A673 (cell line): ENCODE measurements at regions not wholly inside any gene's neighbourhood (a gene's known extent, or its start where the extent isn't known, plus 50 kb on each side); places are given as distances from the start of the nearest gene placed in this dataset.
"Not testable (repeated sequence)": the region's sequence is repeated elsewhere in the genome, so short reads cannot be mapped to it uniquely, and the experiment has no call there.

Experiments used
- BruUV-seq: library from RNA; stranded (reverse); fragments of 400-500 nt; replicated peaks from 2 replicates; lab custom pipeline; 2021; lab: Mats Ljungman, UMichigan
- CTCF ChIA-PET: fragments of 300-600 bp; sonication (Branson Sonifier 250); formaldehyde crosslinking; loops from one replicate; lab custom pipeline; 2022; ENCODE audit warnings: antibody characterized with exemption; lab: Charles Lee
- POLR2A ChIA-PET: fragments of 300-600 bp; sonication (Branson Sonifier 250); formaldehyde crosslinking; loops from one replicate; lab custom pipeline; 2022; ENCODE audit warnings: antibody characterized with exemption; ENCODE audit not compliant: low non-redundant PET; lab: Charles Lee
- DNase-seq: peaks from one replicate; pipeline ENCODE4 v3.0.0-alpha.2; 2015; ENCODE audit warnings: low spot score
- H3K27ac ChIP-seq: fragments of 200-600 bp; sonication (generic); 2 replicates; pipeline ENCODE4 v1.5.1; 2016; ENCODE audit warnings: mixed run types, low read depth, mild to moderate bottlenecking, mixed read lengths, antibody characterized with exemption, low read length; ENCODE audit not compliant: poor library complexity, severe bottlenecking
- H3K27me3 ChIP-seq: fragments of 200-600 bp; sonication (generic); replicated peaks from 2 replicates; pipeline ENCODE4 v1.6.1; 2017; ENCODE audit warnings: mixed run types, low read depth, mild to moderate bottlenecking, mixed read lengths, antibody characterized with exemption, low read length; ENCODE audit not compliant: insufficient read depth, poor library complexity
- H3K36me3 ChIP-seq: fragments of 200-600 bp; sonication (generic); 2 replicates; pipeline ENCODE4 v1.6.1; 2016; ENCODE audit warnings: mixed run types, mild to moderate bottlenecking, mixed read lengths, antibody characterized with exemption, low read length; ENCODE audit not compliant: insufficient read depth, poor library complexity, severe bottlenecking
- H3K4me1 ChIP-seq: fragments of 200-600 bp; sonication (generic); 2 replicates; pipeline ENCODE4 v1.6.1; 2017; ENCODE audit warnings: mixed run types, mild to moderate bottlenecking, mixed read lengths, antibody characterized with exemption, low read length; ENCODE audit not compliant: insufficient read depth, poor library complexity, severe bottlenecking
- H3K4me3 ChIP-seq: fragments of 200-600 bp; sonication (generic); 2 replicates; pipeline ENCODE4 v1.5.1; 2016; ENCODE audit warnings: low read depth, mixed run types, mild to moderate bottlenecking, mixed read lengths, low read length; ENCODE audit not compliant: poor library complexity, severe bottlenecking
- H3K9me3 ChIP-seq: fragments of 200-600 bp; sonication (generic); 2 replicates; pipeline ENCODE4 v1.6.1; 2016; ENCODE audit warnings: mixed run types, low read depth, mild to moderate bottlenecking, mixed read lengths, antibody characterized with exemption, low read length; ENCODE audit not compliant: poor library complexity, severe bottlenecking
- EZH2 ChIP-seq: fragments of 200-600 bp; sonication (generic); IDR thresholded peaks from 2 replicates; pipeline ENCODE4 v1.6.1; 2017; ENCODE audit warnings: borderline replicate concordance, low read depth, mild to moderate bottlenecking, mixed read lengths, antibody characterized with exemption, low read length; ENCODE audit not compliant: poor library complexity, severe bottlenecking
- intact Hi-C: fragments of 100-400 bp; cut with micrococcal nuclease; formaldehyde crosslinking; loops from one replicate; pipeline ENCODE4 v1.10.0; 2022; ENCODE audit not compliant: unreplicated experiment
- TF ChIP-seq, protein P1 (sequence below): fragments of 300-800, 200-600 bp; sonication (generic); conservative IDR thresholded peaks from 2 replicates; pipeline ENCODE4 v1.5.1; 2017; ENCODE audit warnings: low read depth, mild to moderate bottlenecking, antibody characterized with exemption, low read length, moderate library complexity, mixed read lengths

- Histone ChIP-seq H3K27me3 (no peaks in the 10 kb centered on the region), H3K27ac (no peak overlapping the region), H3K9me3 (no peaks in the 10 kb centered on the region), H3K36me3 (no peaks in the 10 kb centered on the region), H3K4me1 (no peaks in the 10 kb centered on the region), H3K4me3 (no peak overlapping the region)
- CTCF ChIA-PET: no interaction called here
- intact Hi-C loops: no loop called here
- DNase-seq: no peak
- BruUV-seq: no TSS peak
- TF ChIP-seq, protein P1, sequence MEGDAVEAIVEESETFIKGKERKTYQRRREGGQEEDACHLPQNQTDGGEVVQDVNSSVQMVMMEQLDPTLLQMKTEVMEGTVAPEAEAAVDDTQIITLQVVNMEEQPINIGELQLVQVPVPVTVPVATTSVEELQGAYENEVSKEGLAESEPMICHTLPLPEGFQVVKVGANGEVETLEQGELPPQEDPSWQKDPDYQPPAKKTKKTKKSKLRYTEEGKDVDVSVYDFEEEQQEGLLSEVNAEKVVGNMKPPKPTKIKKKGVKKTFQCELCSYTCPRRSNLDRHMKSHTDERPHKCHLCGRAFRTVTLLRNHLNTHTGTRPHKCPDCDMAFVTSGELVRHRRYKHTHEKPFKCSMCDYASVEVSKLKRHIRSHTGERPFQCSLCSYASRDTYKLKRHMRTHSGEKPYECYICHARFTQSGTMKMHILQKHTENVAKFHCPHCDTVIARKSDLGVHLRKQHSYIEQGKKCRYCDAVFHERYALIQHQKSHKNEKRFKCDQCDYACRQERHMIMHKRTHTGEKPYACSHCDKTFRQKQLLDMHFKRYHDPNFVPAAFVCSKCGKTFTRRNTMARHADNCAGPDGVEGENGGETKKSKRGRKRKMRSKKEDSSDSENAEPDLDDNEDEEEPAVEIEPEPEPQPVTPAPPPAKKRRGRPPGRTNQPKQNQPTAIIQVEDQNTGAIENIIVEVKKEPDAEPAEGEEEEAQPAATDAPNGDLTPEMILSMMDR: no peak
- TF ChIP-seq EZH2: no peak
- POLR2A ChIA-PET: no interaction called here
Observed at GRCh38 chr12:7591531-7591930, 74.2 kb downstream of the APOBEC1 start.

DNA sequence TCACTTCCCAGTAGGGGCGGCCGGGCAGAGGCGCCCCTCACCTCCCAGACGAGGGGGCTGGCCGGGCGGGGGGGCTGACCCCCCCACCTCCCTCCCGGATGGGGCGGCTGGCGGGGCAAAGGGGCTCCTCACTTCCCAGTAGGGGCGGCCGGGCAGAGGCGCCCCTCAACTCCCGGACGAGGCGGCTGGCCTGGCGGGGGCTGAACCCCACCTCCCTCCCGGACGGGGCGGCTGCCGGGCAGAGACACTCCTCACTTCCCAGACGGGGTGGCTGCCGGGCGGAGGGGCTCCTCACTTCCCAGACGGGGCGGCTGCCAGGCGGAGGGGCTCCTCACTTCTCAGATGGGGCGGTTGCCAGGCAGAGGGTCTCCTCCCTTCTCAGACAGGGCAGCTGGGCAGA is 75.6 kb downstream of the APOBEC1 start:
- intact Hi-C loops, H3K9me3 ChIP-seq, BruUV-seq, H3K27me3 ChIP-seq, H3K4me1 ChIP-seq, H3K27ac ChIP-seq, DNase-seq, H3K36me3 ChIP-seq, CTCF ChIA-PET, H3K4me3 ChIP-seq, POLR2A ChIA-PET: not testable (repeated sequence)

GRCh38 chr12:7588742-7589329 is 76.9 kb downstream of the APOBEC1 start:
- H3K4me3 ChIP-seq, H3K27me3 ChIP-seq, H3K4me1 ChIP-seq, H3K36me3 ChIP-seq, POLR2A ChIA-PET, CTCF ChIA-PET, BruUV-seq, H3K27ac ChIP-seq, H3K9me3 ChIP-seq: not testable (repeated sequence)
- intact Hi-C loops: loop anchor here (2.0 kb wide), 1 partner anchor 50 kb away; no protein-coding TSS in a partner anchor
- DNase-seq: peak; percentile 91
- TF ChIP-seq, protein P1: peak; percentile 74

- H3K27me3 ChIP-seq, H3K9me3 ChIP-seq, H3K4me3 ChIP-seq, H3K36me3 ChIP-seq, POLR2A ChIA-PET, DNase-seq, BruUV-seq, CTCF ChIA-PET, H3K4me1 ChIP-seq, intact Hi-C loops, H3K27ac ChIP-seq: not testable (repeated sequence)
Observed at GRCh38 chr12:7584137-7584536, 80.6 kb upstream of the CD163 start.
